Liver (tissue), 3 donors: ENCODE measurements at regions not wholly inside any gene's neighbourhood (a gene's known extent, or its start where the extent isn't known, plus 50 kb on each side); places are given as distances from the start of the nearest gene placed in this dataset.

Experiments
- SP1 ChIP-seq: IDR thresholded peaks from 2 replicates; pipeline ENCODE4 v1.6.1; 2018; ENCODE audit warnings: antibody characterized with exemption, mild to moderate bottlenecking
- YY1 ChIP-seq: IDR thresholded peaks from 2 replicates; pipeline ENCODE4 v1.6.1; 2016; ENCODE audit warnings: antibody characterized with exemption, mild to moderate bottlenecking
- TF ChIP-seq, protein P1 (sequence below): fragments of 150-350 bp; IDR thresholded peaks from 2 replicates; pipeline ENCODE4 v1.5.1; 2017; ENCODE audit warnings: improper control_type of control experiment, low read depth, low read length; ENCODE audit not compliant: missing input control
- TF ChIP-seq, protein P2 (sequence below): IDR thresholded peaks from 2 replicates; pipeline ENCODE4 v1.6.1; 2016; ENCODE audit warnings: antibody characterized with exemption
- TF ChIP-seq, protein P3 (sequence below): IDR thresholded peaks from 2 replicates; pipeline ENCODE4 v1.6.1; 2016; ENCODE audit warnings: antibody characterized with exemption, mild to moderate bottlenecking
- TF ChIP-seq, protein P4 (sequence below): IDR thresholded peaks from 2 replicates; pipeline ENCODE4 v1.6.1; 2016; ENCODE audit warnings: antibody characterized with exemption
- donor health status: healthy.
- donor health status: healthy.

DNA sequence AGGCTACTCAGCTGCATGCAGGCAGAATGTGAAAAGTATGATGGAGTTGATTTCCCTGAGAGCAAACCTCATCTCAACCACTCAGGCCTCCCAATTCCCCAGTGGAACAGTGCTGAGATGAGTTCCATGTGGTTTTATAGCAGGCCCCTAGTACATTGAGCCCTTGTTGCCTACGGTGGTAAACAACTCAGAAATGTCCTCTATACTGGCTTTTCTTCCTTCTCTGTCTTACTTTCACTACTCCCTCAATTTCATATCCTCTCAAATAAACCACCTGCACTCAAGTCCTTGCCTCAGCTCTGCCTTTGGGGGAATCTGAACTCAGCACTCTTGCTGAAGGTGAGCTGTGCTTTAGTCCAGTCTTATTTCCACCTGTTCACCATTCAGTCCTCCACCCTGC, 399.9 kb downstream of the PDCD6IP start:
- TF ChIP-seq YY1 (no peak), SP1 (no peak)
- TF ChIP-seq, protein P1, sequence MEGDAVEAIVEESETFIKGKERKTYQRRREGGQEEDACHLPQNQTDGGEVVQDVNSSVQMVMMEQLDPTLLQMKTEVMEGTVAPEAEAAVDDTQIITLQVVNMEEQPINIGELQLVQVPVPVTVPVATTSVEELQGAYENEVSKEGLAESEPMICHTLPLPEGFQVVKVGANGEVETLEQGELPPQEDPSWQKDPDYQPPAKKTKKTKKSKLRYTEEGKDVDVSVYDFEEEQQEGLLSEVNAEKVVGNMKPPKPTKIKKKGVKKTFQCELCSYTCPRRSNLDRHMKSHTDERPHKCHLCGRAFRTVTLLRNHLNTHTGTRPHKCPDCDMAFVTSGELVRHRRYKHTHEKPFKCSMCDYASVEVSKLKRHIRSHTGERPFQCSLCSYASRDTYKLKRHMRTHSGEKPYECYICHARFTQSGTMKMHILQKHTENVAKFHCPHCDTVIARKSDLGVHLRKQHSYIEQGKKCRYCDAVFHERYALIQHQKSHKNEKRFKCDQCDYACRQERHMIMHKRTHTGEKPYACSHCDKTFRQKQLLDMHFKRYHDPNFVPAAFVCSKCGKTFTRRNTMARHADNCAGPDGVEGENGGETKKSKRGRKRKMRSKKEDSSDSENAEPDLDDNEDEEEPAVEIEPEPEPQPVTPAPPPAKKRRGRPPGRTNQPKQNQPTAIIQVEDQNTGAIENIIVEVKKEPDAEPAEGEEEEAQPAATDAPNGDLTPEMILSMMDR, result no peak
- TF ChIP-seq, protein P2, sequence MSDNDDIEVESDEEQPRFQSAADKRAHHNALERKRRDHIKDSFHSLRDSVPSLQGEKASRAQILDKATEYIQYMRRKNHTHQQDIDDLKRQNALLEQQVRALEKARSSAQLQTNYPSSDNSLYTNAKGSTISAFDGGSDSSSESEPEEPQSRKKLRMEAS, result no peak
- TF ChIP-seq, protein P3, sequence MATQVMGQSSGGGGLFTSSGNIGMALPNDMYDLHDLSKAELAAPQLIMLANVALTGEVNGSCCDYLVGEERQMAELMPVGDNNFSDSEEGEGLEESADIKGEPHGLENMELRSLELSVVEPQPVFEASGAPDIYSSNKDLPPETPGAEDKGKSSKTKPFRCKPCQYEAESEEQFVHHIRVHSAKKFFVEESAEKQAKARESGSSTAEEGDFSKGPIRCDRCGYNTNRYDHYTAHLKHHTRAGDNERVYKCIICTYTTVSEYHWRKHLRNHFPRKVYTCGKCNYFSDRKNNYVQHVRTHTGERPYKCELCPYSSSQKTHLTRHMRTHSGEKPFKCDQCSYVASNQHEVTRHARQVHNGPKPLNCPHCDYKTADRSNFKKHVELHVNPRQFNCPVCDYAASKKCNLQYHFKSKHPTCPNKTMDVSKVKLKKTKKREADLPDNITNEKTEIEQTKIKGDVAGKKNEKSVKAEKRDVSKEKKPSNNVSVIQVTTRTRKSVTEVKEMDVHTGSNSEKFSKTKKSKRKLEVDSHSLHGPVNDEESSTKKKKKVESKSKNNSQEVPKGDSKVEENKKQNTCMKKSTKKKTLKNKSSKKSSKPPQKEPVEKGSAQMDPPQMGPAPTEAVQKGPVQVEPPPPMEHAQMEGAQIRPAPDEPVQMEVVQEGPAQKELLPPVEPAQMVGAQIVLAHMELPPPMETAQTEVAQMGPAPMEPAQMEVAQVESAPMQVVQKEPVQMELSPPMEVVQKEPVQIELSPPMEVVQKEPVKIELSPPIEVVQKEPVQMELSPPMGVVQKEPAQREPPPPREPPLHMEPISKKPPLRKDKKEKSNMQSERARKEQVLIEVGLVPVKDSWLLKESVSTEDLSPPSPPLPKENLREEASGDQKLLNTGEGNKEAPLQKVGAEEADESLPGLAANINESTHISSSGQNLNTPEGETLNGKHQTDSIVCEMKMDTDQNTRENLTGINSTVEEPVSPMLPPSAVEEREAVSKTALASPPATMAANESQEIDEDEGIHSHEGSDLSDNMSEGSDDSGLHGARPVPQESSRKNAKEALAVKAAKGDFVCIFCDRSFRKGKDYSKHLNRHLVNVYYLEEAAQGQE, result no peak
- TF ChIP-seq, protein P4, sequence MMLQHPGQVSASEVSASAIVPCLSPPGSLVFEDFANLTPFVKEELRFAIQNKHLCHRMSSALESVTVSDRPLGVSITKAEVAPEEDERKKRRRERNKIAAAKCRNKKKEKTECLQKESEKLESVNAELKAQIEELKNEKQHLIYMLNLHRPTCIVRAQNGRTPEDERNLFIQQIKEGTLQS, result no peak
